Calu3 (cell line): ENCODE measurements at regions not wholly inside any gene's neighbourhood (a gene's known extent, or its start where the extent isn't known, plus 50 kb on each side); places are given as distances from the start of the nearest gene placed in this dataset.

Source experiments
- BruUV-seq: library from RNA; stranded (reverse); fragments of 400-500 nt; replicated peaks from 2 replicates; lab custom pipeline; 2021; lab: Mats Ljungman, UMichigan
- CTCF ChIA-PET: fragments of 300-600 bp; sonication (Branson Sonifier 250); formaldehyde crosslinking; loops from one replicate; lab custom pipeline; 2022; ENCODE audit warnings: antibody characterized with exemption; lab: Charles Lee
- DNase-seq: peaks from one replicate; pipeline ENCODE4 v3.0.0; 2022
- H3K27ac Mint-ChIP-seq: one replicate; pipeline ENCODE4 v1.8.0; 2022; ENCODE audit warnings: mixed read lengths; ENCODE audit not compliant: unreplicated experiment
- H3K27me3 Mint-ChIP-seq: one replicate; pipeline ENCODE4 v1.8.0; 2022; ENCODE audit warnings: mixed read lengths; ENCODE audit not compliant: unreplicated experiment
- H3K36me3 Mint-ChIP-seq: one replicate; pipeline ENCODE4 v1.8.0; 2022; ENCODE audit warnings: mild to moderate bottlenecking, moderate library complexity, mixed read lengths; ENCODE audit not compliant: insufficient read depth, unreplicated experiment
- H3K4me1 Mint-ChIP-seq: one replicate; pipeline ENCODE4 v1.8.0; 2022; ENCODE audit warnings: mild to moderate bottlenecking, low read depth, mixed read lengths; ENCODE audit not compliant: unreplicated experiment
- H3K4me3 Mint-ChIP-seq: one replicate; pipeline ENCODE4 v1.8.0; 2022; ENCODE audit warnings: mild to moderate bottlenecking, low read depth, moderate library complexity, mixed read lengths; ENCODE audit not compliant: unreplicated experiment
- H3K9me3 Mint-ChIP-seq: one replicate; pipeline ENCODE4 v1.8.0; 2022; ENCODE audit warnings: low read depth, mixed read lengths; ENCODE audit not compliant: unreplicated experiment
- CTCF ChIP-seq: fragments of 200-600 bp; IDR thresholded peaks from one replicate; pipeline ENCODE4 v1.8.0; 2022; ENCODE audit warnings: antibody characterized with exemption; ENCODE audit not compliant: unreplicated experiment
- intact Hi-C: fragments of 100-400 bp; cut with micrococcal nuclease; formaldehyde crosslinking; loops from one replicate; pipeline ENCODE4 v1.10.0; 2022; ENCODE audit not compliant: unreplicated experiment

GRCh38 chr15:37682304-37682703, 252.1 kb upstream of the TMCO5A start:
- Mint-ChIP-seq H3K4me1 (no peaks in the 10 kb centered on the region), H3K36me3 (no peaks in the 10 kb centered on the region), H3K4me3 (no peak overlapping the region), H3K27ac (no peak overlapping the region), H3K9me3 (no peaks in the 10 kb centered on the region), H3K27me3 (no peaks in the 10 kb centered on the region)
- no TSS peak for BruUV-seq
- TF ChIP-seq CTCF, result no peak
- CTCF ChIA-PET, result no interaction called here
- intact Hi-C loops, result loop anchor here (1.0 kb wide), 1 partner anchor 198 kb away; no protein-coding TSS in a partner anchor
- DNase-seq, result peak; percentile 13

- CTCF ChIA-PET, result interaction anchor here (0.5 kb wide), 1 partner anchor 133 kb away, joined by 5 read pairs; no protein-coding TSS in a partner anchor
- intact Hi-C loops, result no loop called here
- no peak overlapping the region for H3K4me3 Mint-ChIP-seq
Observed at GRCh38 chr15:37691911-37692310, 242.5 kb upstream of the TMCO5A start.

GRCh38 chr15:37693926-37694325, 240.5 kb upstream of the TMCO5A start:
- DNase-seq, result no peak
- H3K27ac Mint-ChIP-seq, result no peak overlapping the region
- no peak overlapping the region for H3K4me3 Mint-ChIP-seq
- H3K9me3 Mint-ChIP-seq, result no peaks in the 10 kb centered on the region
- CTCF ChIA-PET, result no interaction called here
- no peaks in the 10 kb centered on the region for H3K36me3 Mint-ChIP-seq
- H3K27me3 Mint-ChIP-seq, result no peaks in the 10 kb centered on the region
- no TSS peak for BruUV-seq
- intact Hi-C loops, result no loop called here
- no peak for TF ChIP-seq CTCF
- no peaks in the 10 kb centered on the region for H3K4me1 Mint-ChIP-seq

More at GRCh38 chr15:37691911-37692310, 242.5 kb upstream of the TMCO5A start:
- H3K27ac Mint-ChIP-seq, result no peak overlapping the region
- no peaks in the 10 kb centered on the region for H3K27me3 Mint-ChIP-seq
- BruUV-seq, result no TSS peak
- no peaks in the 10 kb centered on the region for H3K9me3 Mint-ChIP-seq
- no peaks in the 10 kb centered on the region for H3K36me3 Mint-ChIP-seq
- TF ChIP-seq CTCF, result no peak
- no peaks in the 10 kb centered on the region for H3K4me1 Mint-ChIP-seq
- DNase-seq, result no peak

GRCh38 chr15:37695719-37696118, 238.7 kb upstream of the TMCO5A start:
- TF ChIP-seq CTCF, result no peak
- CTCF ChIA-PET, result no interaction called here
- H3K9me3 Mint-ChIP-seq, result no peaks in the 10 kb centered on the region
- DNase-seq, result no peak
- H3K27me3 Mint-ChIP-seq, result no peaks in the 10 kb centered on the region
- no peaks in the 10 kb centered on the region for H3K4me1 Mint-ChIP-seq
- BruUV-seq, result no TSS peak
- no peak overlapping the region for H3K27ac Mint-ChIP-seq
- no peaks in the 10 kb centered on the region for H3K36me3 Mint-ChIP-seq
- intact Hi-C loops, result no loop called here
- H3K4me3 Mint-ChIP-seq, result no peak overlapping the region
